HL-60/S4 (cell line): ENCODE measurements at regions not wholly inside any gene's neighbourhood (a gene's known extent, or its start where the extent isn't known, plus 50 kb on each side); places are given as distances from the start of the nearest gene placed in this dataset.
"Not testable (repeated sequence)": the region's sequence is repeated elsewhere in the genome, so short reads cannot be mapped to it uniquely, and the experiment has no call there.

Source experiments
- in situ Hi-C: fragments of 300-500 bp; cut with MboI; formaldehyde crosslinking; loops from 2 replicates; pipeline ENCODE4 v1.14.3; 2022; ENCODE audit warnings: low sequenced_read_pairs

- in situ Hi-C loops, result no loop called here
Measured at GRCh38 chr15:38721568-38721945, 156.9 kb upstream of the RASGRP1 start.

DNA sequence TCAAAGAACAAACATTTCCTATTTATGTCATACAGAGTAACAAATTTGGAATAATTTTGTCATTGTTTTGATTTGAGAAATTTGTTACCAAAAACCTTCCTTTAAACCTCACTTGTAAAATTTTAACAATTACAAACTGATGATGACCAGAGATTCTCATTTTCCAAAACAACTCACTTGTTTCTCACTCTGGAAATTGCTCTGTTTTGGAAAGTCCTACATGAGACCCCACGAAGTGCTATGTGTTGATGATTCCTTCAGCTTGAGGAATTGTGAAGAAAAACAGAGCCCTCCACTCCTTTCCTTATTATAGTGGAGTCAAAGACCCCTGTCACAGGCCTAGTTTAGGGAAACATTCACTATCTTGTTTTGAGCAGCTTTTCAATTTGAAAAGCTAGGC is 157.6 kb upstream of the RASGRP1 start:
- in situ Hi-C loops, result no loop called here

- in situ Hi-C loops, result no loop called here
Measured at GRCh38 chr15:38724827-38725226, 160.2 kb upstream of the RASGRP1 start.

DNA sequence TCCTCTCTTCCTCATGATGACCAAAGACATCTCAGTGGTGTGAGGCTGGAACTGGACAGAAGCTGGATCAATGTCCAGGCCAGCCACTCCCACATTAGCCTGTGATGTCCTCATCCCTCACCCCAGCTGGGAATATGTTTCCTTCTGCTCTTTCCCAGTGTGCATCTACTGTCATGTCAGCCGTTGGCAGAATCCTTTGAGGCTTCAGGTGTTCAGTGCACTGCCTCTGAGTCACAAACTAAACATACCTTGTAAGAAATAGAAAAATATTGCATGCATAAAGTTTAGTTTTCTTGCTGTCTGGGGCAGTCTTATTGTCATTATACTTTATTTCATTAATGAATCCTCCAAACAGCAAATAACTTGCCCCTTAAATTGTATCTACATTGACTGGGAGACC is 161.6 kb upstream of the RASGRP1 start:
- in situ Hi-C loops, result no loop called here

GRCh38 chr15:38733331-38733730 is 168.7 kb upstream of the RASGRP1 start:
- in situ Hi-C loops, result no loop called here

GRCh38 chr15:38740206-38740605 is 175.6 kb upstream of the RASGRP1 start:
- in situ Hi-C loops, result no loop called here

GRCh38 chr15:38743147-38743546 is 178.5 kb upstream of the RASGRP1 start:
- in situ Hi-C loops, result no loop called here

DNA sequence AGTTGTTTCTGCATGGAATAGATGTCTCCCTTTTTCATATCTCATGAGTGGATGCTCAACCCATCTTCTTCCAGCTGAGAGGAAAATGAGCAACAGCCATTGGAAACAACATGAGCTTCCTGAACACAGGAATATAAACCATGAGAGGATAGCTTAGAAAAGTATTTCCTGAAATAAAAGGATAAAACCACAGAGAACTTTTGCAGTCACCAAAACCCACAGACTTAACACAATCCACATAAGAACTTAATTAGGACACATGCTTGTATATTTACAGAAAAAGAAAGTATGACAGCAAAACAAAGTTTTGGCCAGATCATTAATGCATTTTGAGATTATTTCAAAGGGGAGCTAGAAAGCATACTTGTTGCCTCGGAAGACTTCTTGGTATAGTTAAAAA is 180.5 kb upstream of the RASGRP1 start:
- in situ Hi-C loops, result no loop called here

DNA sequence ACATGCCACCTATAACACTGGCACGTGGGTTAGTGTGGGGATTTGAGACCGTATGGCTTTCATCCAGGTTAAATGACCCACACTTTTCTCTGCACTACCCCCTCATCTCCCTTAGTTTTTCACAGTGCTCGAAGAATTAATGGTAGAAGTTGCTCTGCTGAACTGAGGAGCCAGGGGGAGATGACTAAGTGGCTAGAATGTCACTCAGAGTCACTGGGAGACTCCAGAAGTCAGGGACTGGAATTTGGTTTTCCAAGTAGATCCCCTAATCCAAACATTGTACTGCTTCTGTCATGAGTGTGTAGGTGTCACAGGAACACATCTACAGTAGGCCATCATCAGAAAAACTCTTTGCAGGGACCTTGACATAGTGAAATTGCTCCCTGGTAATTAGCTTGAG is 181.0 kb upstream of the RASGRP1 start:
- in situ Hi-C loops, result no loop called here

DNA sequence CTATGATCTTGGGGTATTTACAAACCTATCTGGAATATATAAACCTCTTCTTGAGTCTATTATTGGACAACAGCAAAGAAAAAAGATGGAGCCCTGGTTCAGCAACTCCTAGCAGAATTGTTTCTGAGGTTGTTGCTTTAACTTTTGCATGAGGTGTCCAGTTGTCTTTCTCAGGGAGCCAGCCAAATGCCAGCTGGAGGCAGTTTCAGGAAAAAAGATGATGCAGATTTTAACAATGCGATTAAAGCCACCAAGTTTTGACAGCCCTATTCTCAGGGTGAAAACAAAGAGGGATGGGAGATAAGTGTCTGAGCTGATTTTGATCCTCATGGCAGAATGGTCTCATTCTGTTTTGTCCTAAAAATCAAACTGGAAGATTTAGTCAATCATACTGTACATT is 181.6 kb upstream of the RASGRP1 start:
- in situ Hi-C loops, result no loop called here

- in situ Hi-C loops, result no loop called here
Measured at GRCh38 chr15:38748710-38749109, 184.1 kb upstream of the RASGRP1 start.

DNA sequence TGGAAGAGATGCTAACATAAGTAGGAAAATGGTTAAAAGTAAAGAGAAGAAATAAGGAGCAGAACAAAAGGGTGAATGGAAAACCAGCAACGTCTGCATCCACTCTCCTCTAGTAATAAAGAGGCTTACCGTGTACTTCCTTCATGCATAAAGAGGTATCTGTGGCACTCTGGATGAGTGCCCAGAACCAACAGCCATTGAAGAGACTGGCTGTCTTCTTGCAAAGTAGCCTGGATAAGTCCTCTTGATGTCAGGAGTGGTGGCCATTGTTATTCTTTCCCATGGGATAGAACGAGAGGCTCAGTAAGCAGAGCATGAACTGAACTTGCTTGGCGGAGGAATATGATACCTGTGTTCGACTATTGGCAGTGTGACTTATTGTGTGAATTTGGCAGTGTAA is 186.2 kb upstream of the RASGRP1 start:
- in situ Hi-C loops, result no loop called here

- in situ Hi-C loops, result no loop called here
Measured at GRCh38 chr15:38755718-38756117, 191.1 kb upstream of the RASGRP1 start.

GRCh38 chr15:38756441-38756840 is 191.8 kb upstream of the RASGRP1 start:
- in situ Hi-C loops, result no loop called here

DNA sequence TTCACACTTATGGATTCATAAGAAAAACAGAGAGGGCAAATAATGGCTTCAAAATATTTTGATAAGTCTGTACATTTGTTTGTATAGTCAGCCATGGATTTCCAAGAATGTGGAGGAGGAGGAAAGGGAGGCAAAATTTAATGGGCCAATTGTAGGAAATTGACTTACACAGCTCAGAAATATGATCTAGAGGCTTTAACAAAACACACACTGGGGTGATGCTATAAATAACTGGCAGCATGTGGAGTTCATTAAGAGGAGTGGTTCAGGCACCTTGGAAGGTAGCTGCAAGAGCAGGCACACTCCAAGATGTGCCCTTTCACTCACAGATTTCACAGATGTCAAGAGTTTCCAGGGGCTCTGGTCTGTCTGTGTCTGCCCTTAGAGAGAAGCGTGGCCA is 193.4 kb upstream of the RASGRP1 start:
- in situ Hi-C loops, result no loop called here

DNA sequence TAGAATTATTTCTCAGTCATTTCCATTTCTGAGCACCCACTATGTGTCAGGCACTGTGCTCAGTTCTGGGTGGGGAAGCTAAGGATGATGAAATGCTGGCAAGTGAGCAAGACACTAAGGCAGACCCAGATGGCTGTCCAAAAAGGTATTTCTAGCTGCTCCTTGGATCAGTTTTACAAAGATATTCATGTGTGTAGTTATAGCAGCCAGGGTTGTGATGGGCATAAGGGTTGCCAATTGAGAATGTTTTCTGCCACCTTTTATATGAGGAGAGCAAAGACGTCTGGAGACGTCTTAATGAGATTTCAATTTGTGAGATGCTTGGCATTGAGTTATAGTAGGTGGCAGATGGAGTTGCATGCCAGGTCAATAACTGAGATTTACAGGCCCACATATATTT is 197.1 kb upstream of the RASGRP1 start:
- in situ Hi-C loops, result no loop called here

DNA sequence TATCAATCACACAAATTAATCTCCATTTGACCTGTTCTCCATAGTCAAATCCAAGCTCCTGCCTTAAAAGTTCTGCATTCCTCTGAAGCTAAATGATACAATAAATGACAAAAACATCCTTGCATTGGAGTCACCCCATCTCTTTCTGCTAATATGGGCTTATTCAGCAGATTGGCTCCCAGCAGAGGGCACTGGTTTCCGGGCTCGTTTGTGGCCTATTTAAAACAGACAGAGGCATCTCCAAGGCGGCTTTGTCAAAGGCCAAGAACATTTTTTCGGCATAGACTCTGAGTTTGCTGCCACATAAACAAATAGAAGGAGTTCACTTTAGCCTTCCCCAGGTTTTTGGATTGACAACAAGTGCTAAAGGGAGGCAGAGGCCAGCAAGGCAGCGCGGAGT is 204.4 kb upstream of the RASGRP1 start:
- in situ Hi-C loops, result no loop called here

GRCh38 chr15:38769492-38769891 is 204.9 kb upstream of the RASGRP1 start:
- in situ Hi-C loops, result no loop called here

DNA sequence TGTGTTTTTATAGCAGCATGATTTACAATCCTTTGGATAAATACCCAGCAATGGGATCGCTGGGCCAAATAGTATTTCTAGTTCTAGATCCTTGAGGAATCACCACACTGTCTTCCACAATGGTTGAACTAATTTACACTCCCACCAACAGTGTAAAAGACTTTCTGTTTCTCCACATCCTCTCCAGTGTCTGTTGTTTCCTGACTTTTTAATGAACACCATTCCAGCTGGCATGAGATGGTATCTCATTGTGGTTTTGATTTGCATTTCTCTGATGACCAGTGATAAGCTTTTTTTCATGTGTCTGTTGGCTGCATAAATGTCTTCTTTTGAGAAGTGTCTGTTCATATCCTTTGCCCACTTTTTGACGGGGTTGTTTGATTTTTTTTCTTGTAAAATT is 209.5 kb upstream of the RASGRP1 start:
- in situ Hi-C loops, result not testable (repeated sequence)

DNA sequence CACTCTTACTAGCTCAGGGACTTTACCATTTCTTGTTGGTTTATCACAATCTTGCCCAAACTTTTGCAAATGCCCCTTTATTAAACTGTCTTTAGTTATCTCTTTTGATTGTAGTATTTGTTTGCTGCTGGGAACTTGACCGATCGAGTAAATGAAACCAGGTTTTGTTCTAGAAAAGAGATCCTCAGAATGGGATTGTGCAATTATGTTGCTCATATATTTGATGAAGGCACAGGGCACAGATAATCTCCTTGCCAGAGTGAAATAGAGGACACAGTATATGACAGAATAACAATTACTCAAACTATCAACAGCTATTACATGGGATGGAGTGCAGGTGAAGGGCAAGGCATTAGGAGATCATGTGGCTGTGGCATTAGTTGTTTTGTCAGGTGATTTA is 216.6 kb upstream of the RASGRP1 start:
- in situ Hi-C loops, result no loop called here

DNA sequence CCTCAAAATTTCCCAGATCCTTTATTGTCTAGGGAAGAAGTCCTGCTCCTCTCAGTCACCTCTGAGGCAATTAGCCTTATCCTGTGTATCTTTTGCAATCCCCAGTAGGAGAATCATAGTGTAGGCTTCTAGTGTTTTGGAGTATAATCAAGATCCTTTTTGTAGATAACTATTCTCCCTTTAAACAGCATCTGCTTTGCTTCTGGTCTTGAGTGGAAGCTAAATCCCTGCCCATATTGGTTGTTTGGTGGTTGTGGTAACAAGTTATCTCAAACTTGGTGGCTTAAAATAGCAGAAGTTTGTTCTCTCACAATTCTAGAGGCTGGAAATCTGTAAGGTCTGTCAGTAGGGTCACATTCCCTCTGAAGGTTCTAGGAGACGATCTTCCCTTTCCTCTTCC is 217.5 kb upstream of the RASGRP1 start:
- in situ Hi-C loops, result no loop called here

- in situ Hi-C loops, result no loop called here
Measured at GRCh38 chr15:38788918-38789317, 224.3 kb upstream of the RASGRP1 start.

GRCh38 chr15:38789566-38789965 is 225.0 kb upstream of the RASGRP1 start:
- in situ Hi-C loops, result no loop called here

DNA sequence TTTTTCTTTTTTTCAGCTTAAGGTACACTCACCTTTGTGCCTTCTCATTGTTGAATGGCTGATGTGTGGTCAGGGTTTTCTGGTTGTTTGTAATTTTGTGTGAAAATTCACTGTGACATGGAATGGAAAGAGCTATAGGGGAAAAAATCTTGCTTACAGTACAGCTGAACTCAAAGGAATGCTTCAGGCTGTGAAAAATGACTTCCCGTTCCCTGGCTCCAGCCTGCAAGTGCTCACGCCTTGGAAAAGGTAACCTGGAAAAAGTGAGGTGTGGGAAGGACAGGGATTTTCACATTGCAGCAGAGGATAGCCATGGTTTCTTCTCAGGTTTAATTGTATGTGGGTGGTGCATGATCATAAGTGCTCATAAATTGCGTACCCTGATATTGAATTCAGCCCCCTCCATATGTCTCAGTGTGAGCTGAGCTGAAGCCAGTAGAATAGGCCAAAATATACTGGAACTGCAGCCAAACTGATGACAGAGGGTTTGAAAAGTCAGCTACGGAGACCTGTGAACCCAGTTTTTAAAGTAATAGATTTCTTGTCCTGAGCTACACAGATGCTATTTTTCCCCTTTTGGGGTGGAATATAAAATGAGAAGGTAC is 228.7 kb upstream of the RASGRP1 start:
- in situ Hi-C loops, result no loop called here
